A549 (cell line): ENCODE measurements at regions not wholly inside any gene's neighbourhood (a gene's known extent, or its start where the extent isn't known, plus 50 kb on each side); places are given as distances from the start of the nearest gene placed in this dataset.
"Not testable (repeated sequence)": the region's sequence is repeated elsewhere in the genome, so short reads cannot be mapped to it uniquely, and the experiment has no call there.

Source experiments
- ATAC-seq, 2 experiments: fragments of 200-7000 bp in 1 of 2; fragments of >200 bp in 1 of 2; cut with Nextera tagmentation in 1 of 2; cut with Tn5 transposase in 1 of 2; 3 replicates each; pipeline versions ENCODE4 v1.8.0 to v1.9.1; 2018 to 2020; ENCODE audit warnings: mild to moderate bottlenecking in 1 of 2, moderate library complexity in 1 of 2
- CTCF ChIA-PET: fragments of 300-600 bp; sonication (Branson Sonifier 250); formaldehyde crosslinking; extraction: SDS; loops from one replicate; lab custom pipeline; 2021; ENCODE audit warnings: antibody characterized with exemption, inconsistent platforms; lab: Yijun Ruan, JAX
- POLR2A ChIA-PET: fragments of 350-600 bp; formaldehyde crosslinking; extraction: SDS; loops from one replicate; lab custom pipeline; 2021; ENCODE audit warnings: antibody characterized with exemption, inconsistent platforms; lab: Yijun Ruan, JAX
- DNase-seq, 2 experiments: peaks; one replicate each; pipeline versions ENCODE4 v3.0.0 to v3.0.0-alpha.2; 2011 to 2016; ENCODE audit warnings: low read depth in 1 of 2, low spot score in 1 of 2
- FAIRE-seq: peaks from 2 replicates; lab custom pipeline; 2011; peaks lifted over from hg19 to GRCh38; lab: Jason Lieb, UNC
- H3K27ac ChIP-seq, 2 experiments: fragments of >200 bp; sonication (Bioruptor Twin); formaldehyde crosslinking; 3 replicates each; pipeline ENCODE4 v1.5.1; 2016 to 2017
- H3K4me1 ChIP-seq: fragments of >200 bp; sonication (Bioruptor Twin); formaldehyde crosslinking; 3 replicates; pipeline ENCODE4 v1.6.1; 2016
- H3K4me2 ChIP-seq: fragments of >200 bp; sonication (Bioruptor Twin); formaldehyde crosslinking; 3 replicates; pipeline ENCODE4 v1.6.1; 2016
- H3K4me3 ChIP-seq: fragments of >200 bp; sonication (Bioruptor Twin); formaldehyde crosslinking; 3 replicates; pipeline ENCODE4 v1.5.1; 2016
- H3K9me3 ChIP-seq: fragments of >200 bp; sonication (Bioruptor Twin); formaldehyde crosslinking; 3 replicates; pipeline ENCODE4 v1.6.1; 2016
- EP300 ChIP-seq, 2 experiments: fragments of >200 bp; sonication (Bioruptor Twin); formaldehyde crosslinking; IDR thresholded peaks; 2 replicates in 1 of 2; 3 replicates in 1 of 2; pipeline ENCODE4 v1.6.1; 2016 to 2017
- FOSB ChIP-seq: fragments of 250-450 bp; sonication (Bioruptor Pico); IDR thresholded peaks from 2 replicates; pipeline ENCODE4 v1.5.0; 2020; ENCODE audit warnings: mild to moderate bottlenecking, moderate library complexity
- FOXS1 ChIP-seq: fragments of 250-450 bp; sonication (Bioruptor Pico); IDR thresholded peaks from 2 replicates; pipeline ENCODE4 v1.5.0; 2020; ENCODE audit warnings: mild to moderate bottlenecking, moderate library complexity
- HDAC2 ChIP-seq: fragments of 200-600 bp; sonication (generic); IDR thresholded peaks from 2 replicates; pipeline ENCODE4 v1.6.1; 2016
- MAFK ChIP-seq: fragments of 450-650 bp; IDR thresholded peaks from 2 replicates; pipeline ENCODE4 v1.6.1; 2014; ENCODE audit not compliant: partially characterized antibody
- MYC ChIP-seq: IDR thresholded peaks from 2 replicates; pipeline ENCODE4 v1.6.1; 2012; ENCODE audit warnings: mild to moderate bottlenecking, inconsistent platforms, low read length, improper control_type of control experiment, borderline replicate concordance
- NFE2L2 ChIP-seq: fragments of 150-350 bp; conservative IDR thresholded peaks from 2 replicates; pipeline ENCODE4 v1.6.1; 2014; ENCODE audit warnings: low read length
- NR3C1 ChIP-seq: fragments of >200 bp; sonication (Bioruptor Twin); formaldehyde crosslinking; IDR thresholded peaks from 3 replicates; pipeline ENCODE4 v1.6.1; 2017
- POLR2A ChIP-seq: IDR thresholded peaks from 2 replicates; pipeline ENCODE4 v1.6.1; 2012; ENCODE audit warnings: mild to moderate bottlenecking, low read length
- RAD21 ChIP-seq, 2 experiments: fragments of >200 bp in 1 of 2; sonication (Bioruptor Twin) in 1 of 2; formaldehyde crosslinking in 1 of 2; IDR thresholded peaks in 1 of 2; conservative IDR thresholded peaks in 1 of 2; 2 replicates in 1 of 2; 3 replicates in 1 of 2; pipeline ENCODE4 v1.6.1; 2012 to 2018; ENCODE audit warnings: inconsistent platforms in 1 of 2
- SMC3 ChIP-seq: fragments of >200 bp; sonication (Bioruptor Twin); formaldehyde crosslinking; IDR thresholded peaks from 3 replicates; pipeline ENCODE4 v1.6.1; 2018; ENCODE audit warnings: inconsistent platforms
- TFCP2L1 ChIP-seq: fragments of 250-450 bp; sonication (Bioruptor Pico); IDR thresholded peaks from 2 replicates; pipeline ENCODE4 v1.5.0; 2021; ENCODE audit warnings: mild to moderate bottlenecking
- ZFP36 ChIP-seq: fragments of 450-650 bp; IDR thresholded peaks from 2 replicates; pipeline ENCODE4 v1.6.1; 2014; ENCODE audit warnings: borderline replicate concordance; ENCODE audit not compliant: partially characterized antibody
- ZSCAN20 ChIP-seq: fragments of 250-450 bp; sonication (Bioruptor Pico); IDR thresholded peaks from 2 replicates; pipeline ENCODE4 v1.8.0; 2022; ENCODE audit warnings: mild to moderate bottlenecking, moderate library complexity
- WGBS: methylation state at CpG from one replicate; pipeline ENCODE4 v1.1.6; 2017; ENCODE audit errors: missing lambda C conversion rate; 5-methylcytosine and 5-hydroxymethylcytosine counted together
- TF ChIP-seq, protein P1 (sequence below): fragments of >200 bp; sonication (Bioruptor Twin); formaldehyde crosslinking; IDR thresholded peaks from 3 replicates; pipeline ENCODE4 v1.5.1; 2016
- TF ChIP-seq, protein P2 (sequence below): fragments of 250-450 bp; sonication (Bioruptor Pico); IDR thresholded peaks from 2 replicates; pipeline ENCODE4 v1.5.0; 2020; ENCODE audit warnings: low read depth, mild to moderate bottlenecking, moderate library complexity
- TF ChIP-seq, protein P3 (sequence below): fragments of 450-650 bp; IDR thresholded peaks from 2 replicates; pipeline ENCODE4 v1.6.1; 2014; ENCODE audit warnings: antibody characterized with exemption

DNA sequence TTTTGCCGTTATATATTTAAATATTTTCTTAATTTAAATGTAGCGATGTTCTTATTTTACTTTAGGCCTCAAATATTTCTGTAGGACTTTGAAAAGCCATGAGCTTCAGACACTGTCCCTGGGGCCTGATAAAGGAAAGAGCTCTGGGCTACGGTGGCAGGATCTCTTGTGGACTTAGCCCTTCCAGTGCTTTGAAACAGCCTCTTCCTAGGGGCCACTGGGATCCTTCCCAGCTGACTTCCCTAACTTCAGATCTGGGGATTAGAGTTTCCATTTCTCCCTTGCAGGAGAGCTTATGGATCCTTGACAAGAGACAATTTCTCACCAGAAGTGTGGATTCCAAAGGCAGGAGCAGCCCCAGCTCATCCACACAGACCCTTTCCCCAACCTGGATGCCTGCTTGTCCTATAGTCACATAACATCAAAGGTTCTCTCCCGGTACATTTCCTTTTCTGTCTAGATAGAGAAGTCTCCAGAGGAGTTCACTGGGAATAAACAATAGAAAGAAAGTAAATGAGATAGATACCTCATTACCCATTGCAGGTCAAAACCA is 221.4 kb downstream of the TTC6 start:
- CTCF ChIA-PET, result interaction anchor here (1.0 kb wide), 1 partner anchor 107 kb away, joined by 3 read pairs; no protein-coding TSS in a partner anchor
- Histone ChIP-seq H3K27ac (no peak overlapping the region), H3K4me1 (no peaks in the 10 kb centered on the region), H3K4me3 (no peak overlapping the region), H3K9me3 (no peaks in the 10 kb centered on the region)
- 74% methylated on average over 4 of the region's 4 CpGs for WGBS
- DNase-seq (no peak), ATAC-seq (no peak)
- no peak for TF ChIP-seq ZSCAN20 (CRISPR knock-in tag)
- TF ChIP-seq, protein P1, sequence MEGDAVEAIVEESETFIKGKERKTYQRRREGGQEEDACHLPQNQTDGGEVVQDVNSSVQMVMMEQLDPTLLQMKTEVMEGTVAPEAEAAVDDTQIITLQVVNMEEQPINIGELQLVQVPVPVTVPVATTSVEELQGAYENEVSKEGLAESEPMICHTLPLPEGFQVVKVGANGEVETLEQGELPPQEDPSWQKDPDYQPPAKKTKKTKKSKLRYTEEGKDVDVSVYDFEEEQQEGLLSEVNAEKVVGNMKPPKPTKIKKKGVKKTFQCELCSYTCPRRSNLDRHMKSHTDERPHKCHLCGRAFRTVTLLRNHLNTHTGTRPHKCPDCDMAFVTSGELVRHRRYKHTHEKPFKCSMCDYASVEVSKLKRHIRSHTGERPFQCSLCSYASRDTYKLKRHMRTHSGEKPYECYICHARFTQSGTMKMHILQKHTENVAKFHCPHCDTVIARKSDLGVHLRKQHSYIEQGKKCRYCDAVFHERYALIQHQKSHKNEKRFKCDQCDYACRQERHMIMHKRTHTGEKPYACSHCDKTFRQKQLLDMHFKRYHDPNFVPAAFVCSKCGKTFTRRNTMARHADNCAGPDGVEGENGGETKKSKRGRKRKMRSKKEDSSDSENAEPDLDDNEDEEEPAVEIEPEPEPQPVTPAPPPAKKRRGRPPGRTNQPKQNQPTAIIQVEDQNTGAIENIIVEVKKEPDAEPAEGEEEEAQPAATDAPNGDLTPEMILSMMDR, result no peak
- TF ChIP-seq, all 56 proteins: peak for 0
- H3K4me2 ChIP-seq, result no peak overlapping the region
- FAIRE-seq, result no peak
- POLR2A ChIA-PET, result no interaction called here

DNA sequence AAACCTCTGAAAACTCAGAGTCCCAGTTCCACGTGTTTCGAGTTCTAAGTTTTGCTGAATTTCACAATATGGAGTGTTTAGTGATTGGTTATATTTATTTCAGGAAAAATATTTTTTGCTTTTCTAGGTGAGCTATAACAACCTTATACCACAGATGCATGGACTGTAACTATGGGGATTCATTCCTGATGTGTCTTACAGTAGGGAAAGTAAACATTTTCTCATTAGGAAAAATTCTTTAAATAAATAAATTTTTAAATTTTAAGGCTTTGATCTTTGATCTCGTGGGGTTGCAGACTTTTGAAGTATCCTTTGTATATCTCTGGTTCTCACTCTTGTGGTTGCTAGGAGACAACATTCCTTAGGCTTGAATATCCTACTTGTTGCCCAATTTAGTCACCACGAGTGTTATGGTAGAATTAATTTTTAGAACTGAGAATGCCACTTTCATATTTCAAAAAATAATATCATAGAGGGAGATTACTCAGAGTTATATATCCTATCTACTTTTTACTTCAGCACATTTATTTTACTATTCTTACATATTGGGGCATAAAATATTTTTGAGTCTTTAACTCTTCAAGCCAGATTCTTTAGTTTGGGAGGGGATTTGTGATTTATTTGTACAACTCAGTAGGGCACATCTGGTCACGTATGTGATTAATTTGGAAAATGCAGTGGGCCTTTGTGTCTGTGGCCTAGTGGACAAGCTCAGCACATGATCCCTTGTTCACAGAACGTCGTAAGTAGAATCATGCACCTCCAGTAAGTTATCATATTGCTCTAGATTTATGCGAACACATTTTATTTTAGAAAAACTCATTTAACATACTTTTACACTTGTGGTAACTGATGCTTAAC is 224.0 kb downstream of the TTC6 start:
- TF ChIP-seq FOSB (CRISPR knock-in tag), result no peak
- TF ChIP-seq, protein P2, sequence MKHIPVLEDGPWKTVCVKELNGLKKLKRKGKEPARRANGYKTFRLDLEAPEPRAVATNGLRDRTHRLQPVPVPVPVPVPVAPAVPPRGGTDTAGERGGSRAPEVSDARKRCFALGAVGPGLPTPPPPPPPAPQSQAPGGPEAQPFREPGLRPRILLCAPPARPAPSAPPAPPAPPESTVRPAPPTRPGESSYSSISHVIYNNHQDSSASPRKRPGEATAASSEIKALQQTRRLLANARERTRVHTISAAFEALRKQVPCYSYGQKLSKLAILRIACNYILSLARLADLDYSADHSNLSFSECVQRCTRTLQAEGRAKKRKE (CRISPR knock-in tag), result no peak
- no peak for TF ChIP-seq RAD21 (conservative IDR thresholded peaks at IDR 0.05 in 1 of 2, IDR thresholded peaks at IDR 0.05 in 1 of 2)
- no peak for TF ChIP-seq SMC3
- TF ChIP-seq ZSCAN20 (CRISPR knock-in tag), result no peak
- TF ChIP-seq NR3C1, result no peak
- TF ChIP-seq POLR2A, result no peak
- TF ChIP-seq MYC, result no peak
- no peak for TF ChIP-seq HDAC2
- Histone ChIP-seq H3K27ac (no peak overlapping the region), H3K9me3 (no peaks in the 10 kb centered on the region), H3K4me2 (no peak overlapping the region), H3K4me3 (no peak overlapping the region), H3K4me1 (no peaks in the 10 kb centered on the region)
- FAIRE-seq (no peak), ATAC-seq (no peak), DNase-seq (peak in 1 of 2 experiments; percentile 16)
- ChIA-PET CTCF (interaction anchor here (0.8 kb wide), 1 partner anchor 228 kb away, joined by 3 read pairs; no protein-coding TSS in a partner anchor), POLR2A (no interaction called here)
- WGBS, result 64% methylated on average over 8 of the region's 8 CpGs

DNA sequence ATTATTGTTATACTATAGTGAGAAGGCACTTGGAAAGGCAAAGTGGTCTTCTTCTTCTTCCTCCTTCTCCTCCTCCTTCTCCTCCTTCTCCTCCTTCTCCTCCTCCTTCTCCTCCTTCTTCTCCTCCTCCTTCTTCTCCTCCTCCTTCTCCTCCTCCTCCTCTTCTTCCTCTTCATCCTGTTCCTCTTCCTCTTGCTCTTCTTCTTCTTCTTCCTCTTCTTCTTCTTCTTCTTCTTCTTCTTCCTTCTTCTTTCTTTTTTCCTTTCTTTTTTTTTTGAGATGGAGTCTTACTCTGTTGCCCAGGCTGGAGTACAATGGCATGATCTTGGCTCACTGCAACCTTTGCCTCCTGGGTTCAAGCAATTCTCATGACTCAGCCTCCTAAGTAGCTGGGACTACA is 225.4 kb downstream of the TTC6 start:
- POLR2A ChIA-PET, H3K4me1 ChIP-seq, FAIRE-seq, DNase-seq, H3K9me3 ChIP-seq, H3K4me2 ChIP-seq, H3K27ac ChIP-seq, CTCF ChIA-PET, ATAC-seq, H3K4me3 ChIP-seq: not testable (repeated sequence)

DNA sequence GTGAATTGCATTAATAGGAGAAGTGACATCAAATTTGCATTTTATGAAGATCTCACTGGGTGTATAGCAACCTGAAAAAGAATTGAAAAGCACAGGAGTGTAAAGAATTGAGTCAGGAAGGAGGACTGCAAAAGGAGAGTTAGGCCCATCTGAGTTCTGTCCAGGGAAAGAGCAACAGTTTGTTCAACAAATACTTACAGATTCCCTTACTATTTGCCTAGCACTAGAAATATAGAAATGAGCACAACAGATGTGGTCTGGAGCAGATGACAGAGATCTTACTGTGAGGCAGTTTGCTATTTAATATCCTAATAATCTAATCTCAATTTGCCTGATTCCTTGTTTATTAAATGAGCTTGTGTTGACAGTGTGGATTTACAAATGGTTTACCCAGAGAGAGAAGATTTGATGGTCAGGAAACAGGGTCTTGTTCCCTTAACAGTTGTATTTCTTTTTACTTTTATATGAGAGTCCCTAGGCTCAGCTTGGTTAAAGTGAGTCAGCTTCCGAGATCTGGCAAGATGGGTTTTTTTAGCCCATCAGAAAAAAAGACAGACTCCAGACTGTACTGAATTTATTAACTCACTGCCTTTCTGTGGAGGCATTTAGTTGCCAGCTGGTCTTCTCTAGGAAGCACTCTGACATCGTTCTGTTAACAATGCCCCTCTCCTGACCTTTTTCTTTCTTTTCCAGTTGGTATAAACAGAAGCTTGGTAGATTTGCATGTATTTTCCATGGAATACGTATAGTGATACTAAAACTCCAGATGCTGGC is 229.7 kb downstream of the TTC6 start:
- DNase-seq, result no peak
- TF ChIP-seq NR3C1, result no peak
- no peak for TF ChIP-seq NFE2L2
- no peak for TF ChIP-seq TFCP2L1 (CRISPR knock-in tag)
- TF ChIP-seq MYC, result no peak
- TF ChIP-seq MAFK, result no peak
- TF ChIP-seq, protein P3, sequence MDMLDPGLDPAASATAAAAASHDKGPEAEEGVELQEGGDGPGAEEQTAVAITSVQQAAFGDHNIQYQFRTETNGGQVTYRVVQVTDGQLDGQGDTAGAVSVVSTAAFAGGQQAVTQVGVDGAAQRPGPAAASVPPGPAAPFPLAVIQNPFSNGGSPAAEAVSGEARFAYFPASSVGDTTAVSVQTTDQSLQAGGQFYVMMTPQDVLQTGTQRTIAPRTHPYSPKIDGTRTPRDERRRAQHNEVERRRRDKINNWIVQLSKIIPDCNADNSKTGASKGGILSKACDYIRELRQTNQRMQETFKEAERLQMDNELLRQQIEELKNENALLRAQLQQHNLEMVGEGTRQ, result no peak
- TF ChIP-seq RAD21 (conservative IDR thresholded peaks at IDR 0.05 in 1 of 2, IDR thresholded peaks at IDR 0.05 in 1 of 2), result no peak
- TF ChIP-seq ZFP36, result no peak
- no peak for TF ChIP-seq FOXS1 (CRISPR knock-in tag)
- TF ChIP-seq EP300 (IDR thresholded peaks at IDR 0.05), result no peak
- TF ChIP-seq, all 56 proteins: peak for 0
- Histone ChIP-seq H3K27ac (no peak overlapping the region), H3K9me3 (no peaks in the 10 kb centered on the region), H3K4me3 (no peak overlapping the region), H3K4me2 (no peak overlapping the region), H3K4me1 (no peaks in the 10 kb centered on the region)
- ATAC-seq (no peak), FAIRE-seq (no peak)
- CTCF ChIA-PET, result interaction anchor here (0.9 kb wide), 1 partner anchor 50 kb away, joined by 3 read pairs; no protein-coding TSS in a partner anchor
- 63% methylated on average over 3 of the region's 3 CpGs for WGBS
- POLR2A ChIA-PET, result no interaction called here
